ENCODE measurements at regions not wholly inside any gene's neighbourhood (a gene's known extent, or its start where the extent isn't known, plus 50 kb on each side); places are given as distances from the start of the nearest gene placed in this dataset.

- DNase-seq (ENCODE audit: low spot score) = no peak
- no peak for TF ChIP-seq CTCF (IDR thresholded peaks at IDR 0.05)
- Histone ChIP-seq H3K4me3 (no peak overlapping the region), H3K27ac (no peak overlapping the region)
These were observed 131.9 kb upstream of the B3GALT2 start for GRCh38 chr1:193318347-193318746.

GRCh38 chr1:193313354-193314140, 127.1 kb upstream of the B3GALT2 start:
- H3K4me3 ChIP-seq = no peak overlapping the region
- no peak overlapping the region for H3K27ac ChIP-seq
- no peak for DNase-seq (ENCODE audit: low spot score)
- no peak for TF ChIP-seq CTCF (IDR thresholded peaks at IDR 0.05)

- no peak for TF ChIP-seq CTCF (IDR thresholded peaks at IDR 0.05)
- H3K27ac ChIP-seq = no peak overlapping the region
- no peak for DNase-seq (ENCODE audit: low spot score)
These were observed 126.0 kb upstream of the B3GALT2 start for GRCh38 chr1:193312432-193312831.

GRCh38 chr1:193311226-193311948, 125.0 kb upstream of the B3GALT2 start:
- DNase-seq (ENCODE audit: low spot score) = no peak
- TF ChIP-seq CTCF (IDR thresholded peaks at IDR 0.05) = no peak
- no peak overlapping the region for H3K27ac ChIP-seq
- no peak overlapping the region for H3K4me3 ChIP-seq

More at GRCh38 chr1:193312432-193312831, 126.0 kb upstream of the B3GALT2 start:
- no peak overlapping the region for H3K4me3 ChIP-seq

- H3K4me3 ChIP-seq = no peak overlapping the region
- DNase-seq (ENCODE audit: low spot score) = no peak
- H3K27ac ChIP-seq = no peak overlapping the region
- no peak for TF ChIP-seq CTCF (IDR thresholded peaks at IDR 0.05)
These were observed 124.2 kb upstream of the B3GALT2 start for GRCh38 chr1:193310564-193310963.

- TF ChIP-seq CTCF (IDR thresholded peaks at IDR 0.05) = no peak
- Histone ChIP-seq H3K4me3 (no peak overlapping the region), H3K27ac (no peak overlapping the region)
- no peak for DNase-seq (ENCODE audit: low spot score)
These were observed 123.6 kb upstream of the B3GALT2 start for GRCh38 chr1:193309936-193310475.
